GM10266 (cell line): ENCODE measurements at regions not wholly inside any gene's neighbourhood (a gene's known extent, or its start where the extent isn't known, plus 50 kb on each side); places are given as distances from the start of the nearest gene placed in this dataset.

Source experiments
- DNase-seq: peaks from one replicate; pipeline ENCODE4 v3.0.0; 2012; ENCODE audit errors: extremely low spot score
- TF ChIP-seq, protein P1 (sequence below): IDR thresholded peaks from 2 replicates; pipeline ENCODE4 v1.5.1; 2012; ENCODE audit warnings: mild to moderate bottlenecking, low read depth; ENCODE audit not compliant: control insufficient read depth, insufficient read depth; ENCODE audit errors: missing control alignments

DNA sequence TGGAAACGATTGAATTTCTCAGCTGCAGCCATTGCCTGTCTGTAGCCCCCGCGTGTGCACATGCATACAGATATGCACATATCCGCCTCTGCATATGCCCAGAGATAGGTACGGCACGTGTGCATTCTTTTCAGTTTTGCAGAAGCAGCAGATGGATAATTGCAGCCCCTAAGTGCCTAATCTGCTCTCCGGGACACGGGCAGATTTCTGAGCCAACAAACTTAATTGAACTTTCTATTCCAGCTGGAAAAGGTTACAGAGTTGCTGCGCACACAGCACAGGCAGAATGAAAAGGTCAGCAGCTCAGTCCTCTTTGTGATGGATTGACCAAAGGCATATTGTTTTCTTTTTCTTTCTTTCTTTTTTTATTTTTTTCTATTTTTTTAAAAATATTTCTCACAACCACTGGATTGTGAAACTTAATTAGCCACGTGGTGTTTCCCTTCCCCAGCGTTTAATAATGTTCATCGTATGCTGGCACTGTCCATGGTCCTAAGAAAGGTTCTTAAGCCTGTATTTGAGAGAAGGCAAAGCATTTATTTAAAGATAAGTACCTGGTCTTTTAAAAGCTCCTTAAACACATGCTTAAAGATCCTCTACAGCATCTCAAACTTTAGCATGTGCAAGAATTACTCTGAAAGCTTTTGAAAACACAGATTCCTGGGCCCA lies 270.2 kb upstream of the BRINP1 start:
- no peak for DNase-seq
- TF ChIP-seq, protein P1, sequence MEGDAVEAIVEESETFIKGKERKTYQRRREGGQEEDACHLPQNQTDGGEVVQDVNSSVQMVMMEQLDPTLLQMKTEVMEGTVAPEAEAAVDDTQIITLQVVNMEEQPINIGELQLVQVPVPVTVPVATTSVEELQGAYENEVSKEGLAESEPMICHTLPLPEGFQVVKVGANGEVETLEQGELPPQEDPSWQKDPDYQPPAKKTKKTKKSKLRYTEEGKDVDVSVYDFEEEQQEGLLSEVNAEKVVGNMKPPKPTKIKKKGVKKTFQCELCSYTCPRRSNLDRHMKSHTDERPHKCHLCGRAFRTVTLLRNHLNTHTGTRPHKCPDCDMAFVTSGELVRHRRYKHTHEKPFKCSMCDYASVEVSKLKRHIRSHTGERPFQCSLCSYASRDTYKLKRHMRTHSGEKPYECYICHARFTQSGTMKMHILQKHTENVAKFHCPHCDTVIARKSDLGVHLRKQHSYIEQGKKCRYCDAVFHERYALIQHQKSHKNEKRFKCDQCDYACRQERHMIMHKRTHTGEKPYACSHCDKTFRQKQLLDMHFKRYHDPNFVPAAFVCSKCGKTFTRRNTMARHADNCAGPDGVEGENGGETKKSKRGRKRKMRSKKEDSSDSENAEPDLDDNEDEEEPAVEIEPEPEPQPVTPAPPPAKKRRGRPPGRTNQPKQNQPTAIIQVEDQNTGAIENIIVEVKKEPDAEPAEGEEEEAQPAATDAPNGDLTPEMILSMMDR = no peak

DNA sequence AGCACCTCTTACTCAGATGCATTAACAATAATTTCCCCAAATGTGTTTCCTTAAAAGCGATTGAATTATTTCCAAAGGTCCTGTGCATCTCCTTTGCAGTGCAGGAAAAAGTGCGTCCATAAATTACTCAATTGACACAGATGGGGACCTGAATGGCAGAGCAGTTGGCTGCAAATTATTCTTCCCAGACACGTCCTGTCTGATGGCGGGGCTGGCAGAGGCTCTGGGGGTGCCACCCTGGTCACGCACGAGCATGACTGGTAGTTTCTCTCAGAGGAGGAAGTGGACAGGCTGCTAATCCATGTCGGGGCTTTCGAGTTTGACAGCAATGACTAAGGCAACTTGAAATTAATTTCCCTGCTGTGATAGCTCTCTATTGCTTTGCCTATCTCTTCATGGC lies 264.8 kb upstream of the BRINP1 start:
- TF ChIP-seq, protein P1 = no peak
- DNase-seq = no peak

DNA sequence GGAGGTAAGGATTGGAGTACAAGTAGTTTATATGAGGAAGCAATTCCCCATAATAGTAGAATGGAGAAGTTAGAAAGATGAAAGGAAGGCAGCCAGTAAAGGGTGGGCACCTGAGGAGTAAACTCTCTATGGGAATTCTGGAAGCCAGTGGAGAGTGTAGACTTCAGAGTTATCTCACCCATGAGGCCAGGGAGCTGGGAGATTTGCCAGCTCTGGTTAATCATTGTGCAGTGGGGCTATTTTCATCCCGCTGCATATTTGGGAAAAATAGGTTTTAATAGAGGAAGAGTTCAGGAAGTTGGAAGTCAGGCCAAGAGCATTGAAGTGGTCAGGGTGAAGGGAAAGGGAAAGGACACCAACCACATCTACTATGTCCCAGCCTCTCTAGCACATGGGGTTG lies 242.3 kb upstream of the BRINP1 start:
- TF ChIP-seq, protein P1 = no peak
- DNase-seq = no peak

DNA sequence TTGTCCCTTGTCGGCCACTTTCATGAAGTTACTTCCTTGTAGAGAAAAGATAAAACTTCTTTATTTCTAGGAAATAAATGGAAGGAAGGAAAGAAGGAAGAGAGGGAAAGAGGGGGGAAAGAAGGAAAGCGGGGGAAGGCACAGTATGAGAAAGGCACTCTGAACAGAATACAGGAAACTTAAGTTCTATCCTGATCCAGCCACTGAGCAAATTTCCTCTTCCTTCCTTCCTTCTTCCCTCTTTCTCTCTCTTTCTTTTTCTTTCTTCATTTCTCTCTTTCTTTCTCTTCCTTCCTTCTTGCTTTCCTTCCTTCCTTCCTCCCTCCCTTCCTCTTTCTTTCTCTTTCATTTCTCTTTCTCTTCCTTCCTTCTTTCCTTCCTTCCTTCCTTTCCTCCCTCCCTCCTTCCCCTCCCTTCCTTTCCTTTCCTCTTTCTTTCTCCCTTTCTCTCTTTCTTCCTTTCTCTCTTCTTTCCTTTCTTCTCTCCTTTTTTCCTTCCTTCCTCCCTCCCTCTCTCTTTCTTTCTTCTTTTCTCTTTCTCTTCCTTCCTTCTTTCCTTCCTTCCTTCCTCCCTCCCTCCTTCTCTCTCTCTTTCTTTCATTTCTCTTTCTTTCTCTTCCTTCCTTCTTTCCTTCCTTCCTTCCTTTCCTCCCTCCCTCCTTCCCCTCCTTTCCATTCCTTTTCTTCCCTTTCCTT lies 240.2 kb upstream of the BRINP1 start:
- no peak for DNase-seq

DNA sequence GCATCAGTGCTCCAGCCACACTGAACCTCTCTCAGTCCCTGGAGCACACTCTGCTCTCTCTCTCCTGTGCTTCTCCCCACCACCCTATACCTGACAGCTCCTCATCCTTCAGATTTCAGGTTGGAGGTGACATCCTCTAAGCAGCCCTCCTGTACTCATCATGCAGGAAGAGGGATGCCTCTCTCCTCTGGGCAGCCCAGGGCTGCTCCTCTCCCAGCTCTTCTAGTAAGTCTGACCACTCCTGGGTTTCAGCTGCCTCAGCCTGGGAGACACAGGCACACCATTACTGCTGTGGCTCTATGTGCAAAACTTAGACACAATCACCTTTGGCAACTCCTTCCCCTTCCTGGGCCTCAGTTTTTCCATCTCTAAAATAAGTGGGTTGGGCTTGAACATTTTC lies 232.4 kb upstream of the BRINP1 start:
- no peak for DNase-seq
- TF ChIP-seq, protein P1 = no peak

More for the DNA sequence above, 240.2 kb upstream of the BRINP1 start:
- TF ChIP-seq, protein P1 = no peak

DNA sequence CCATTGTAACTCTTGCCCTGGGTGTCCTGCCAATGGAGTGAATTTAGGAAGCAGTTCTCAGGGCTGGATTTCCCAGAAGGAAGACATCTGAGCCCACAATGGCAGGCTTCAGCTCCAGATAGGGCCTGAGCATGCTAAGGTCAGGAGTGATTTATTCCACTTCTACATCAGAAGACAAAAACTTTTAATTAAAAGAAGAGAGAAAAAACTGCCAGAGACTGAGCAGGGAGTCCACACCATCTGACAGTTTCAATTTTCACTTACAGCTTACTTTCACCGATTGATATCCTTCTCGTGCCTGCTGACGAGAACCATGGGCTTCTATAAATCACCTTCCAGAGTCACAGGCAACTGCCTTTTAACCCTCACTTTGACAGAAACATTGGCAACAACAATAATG lies 228.3 kb upstream of the BRINP1 start:
- DNase-seq = no peak
- TF ChIP-seq, protein P1 = no peak

DNA sequence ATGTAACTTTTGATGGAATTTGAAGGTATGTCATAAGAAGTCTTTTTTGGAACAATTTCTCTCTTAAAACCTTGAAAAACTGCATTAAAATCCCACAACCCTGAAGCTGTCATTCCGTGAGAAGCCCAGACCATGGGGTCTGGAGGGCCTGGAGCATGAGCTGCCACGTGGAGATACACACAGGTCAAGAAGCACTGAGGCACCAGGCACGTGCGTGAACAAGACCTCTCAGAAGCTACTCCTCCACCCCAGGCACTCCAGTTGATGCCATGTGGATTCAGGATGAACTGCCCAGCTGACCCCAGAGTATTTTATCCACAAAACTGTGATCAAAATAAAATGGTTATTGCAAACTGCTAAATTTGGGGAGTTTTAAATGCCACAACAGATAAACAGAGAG lies 227.5 kb upstream of the BRINP1 start:
- no peak for DNase-seq
- TF ChIP-seq, protein P1 = no peak
